HuH-7.5 (cell line): ENCODE measurements at regions not wholly inside any gene's neighbourhood (a gene's known extent, or its start where the extent isn't known, plus 50 kb on each side); places are given as distances from the start of the nearest gene placed in this dataset.

ENCODE experiments used
- DNase-seq: peaks from one replicate; pipeline ENCODE4 v3.0.0; 2011; ENCODE audit warnings: low spot score

GRCh38 chr18:44502790-44503189 lies 177.9 kb upstream of the SETBP1 start:
- no peak for DNase-seq

- no peak for DNase-seq
These were observed 176.8 kb upstream of the SETBP1 start for GRCh38 chr18:44503854-44504253.

GRCh38 chr18:44507729-44508325 lies 172.9 kb upstream of the SETBP1 start:
- DNase-seq: no peak

GRCh38 chr18:44508474-44508873 lies 172.2 kb upstream of the SETBP1 start:
- no peak for DNase-seq

GRCh38 chr18:44509048-44509447 lies 171.6 kb upstream of the SETBP1 start:
- no peak for DNase-seq

GRCh38 chr18:44510390-44510789 lies 170.3 kb upstream of the SETBP1 start:
- no peak for DNase-seq

- no peak for DNase-seq
These were observed 167.5 kb upstream of the SETBP1 start for GRCh38 chr18:44513233-44513632.

- no peak for DNase-seq
These were observed 166.6 kb upstream of the SETBP1 start for GRCh38 chr18:44514106-44514505.

GRCh38 chr18:44514766-44515165 lies 165.9 kb upstream of the SETBP1 start:
- no peak for DNase-seq

- DNase-seq: no peak
These were observed 164.2 kb upstream of the SETBP1 start for GRCh38 chr18:44516450-44516849.

- DNase-seq: no peak
These were observed 163.6 kb upstream of the SETBP1 start for GRCh38 chr18:44517136-44517535.

- DNase-seq: no peak
These were observed 162.5 kb upstream of the SETBP1 start for GRCh38 chr18:44518091-44518615.

- no peak for DNase-seq
These were observed 162.0 kb upstream of the SETBP1 start for GRCh38 chr18:44518666-44519065.

- no peak for DNase-seq
These were observed 159.6 kb upstream of the SETBP1 start for GRCh38 chr18:44520981-44521667.

GRCh38 chr18:44521668-44522022 lies 159.0 kb upstream of the SETBP1 start:
- no peak for DNase-seq

- no peak for DNase-seq
These were observed 153.8 kb upstream of the SETBP1 start for GRCh38 chr18:44526705-44527415.

GRCh38 chr18:44533071-44533470 lies 147.6 kb upstream of the SETBP1 start:
- DNase-seq: no peak

GRCh38 chr18:44536046-44536445 lies 144.6 kb upstream of the SETBP1 start:
- DNase-seq: no peak

GRCh38 chr18:44536619-44537018 lies 144.1 kb upstream of the SETBP1 start:
- DNase-seq: no peak

- no peak for DNase-seq
These were observed 143.2 kb upstream of the SETBP1 start for GRCh38 chr18:44537526-44537925.

- no peak for DNase-seq
These were observed 140.8 kb upstream of the SETBP1 start for GRCh38 chr18:44539926-44540325.

- no peak for DNase-seq
These were observed 139.5 kb upstream of the SETBP1 start for GRCh38 chr18:44541159-44541558.

- DNase-seq: no peak
These were observed 138.9 kb upstream of the SETBP1 start for GRCh38 chr18:44541781-44542180.
